Endothelial cell of umbilical vein (primary cell): ENCODE measurements at regions not wholly inside any gene's neighbourhood (a gene's known extent, or its start where the extent isn't known, plus 50 kb on each side); places are given as distances from the start of the nearest gene placed in this dataset.

Experiments used
- BruUV-seq: library from RNA; stranded (reverse); fragments of 400-500 nt; replicated peaks from 2 replicates; lab custom pipeline; 2021; lab: Mats Ljungman, UMichigan
- CTCF ChIA-PET: fragments of 300-600, 350-600 bp; sonication (Branson Sonifier 250); formaldehyde crosslinking; loops from one replicate; lab custom pipeline; 2021; ENCODE audit warnings: antibody characterized with exemption, inconsistent platforms; lab: Charles Lee
- POLR2A ChIA-PET: fragments of 300-600, 350-600 bp; sonication (Branson Sonifier 250); formaldehyde crosslinking; loops from one replicate; lab custom pipeline; 2021; ENCODE audit warnings: antibody characterized with exemption, inconsistent platforms; lab: Charles Lee
- DNase-seq: peaks from one replicate; pipeline ENCODE4 v3.0.0-alpha.2; 2011; ENCODE audit warnings: low read depth, low spot score
- FAIRE-seq: peaks from 2 replicates; lab custom pipeline; 2011; peaks lifted over from hg19 to GRCh38; lab: Jason Lieb, UNC
- H2AFZ ChIP-seq: 2 replicates; pipeline ENCODE4 v1.6.0; 2012; ENCODE audit warnings: low read depth, low read length, control low read depth, inconsistent platforms
- H3K27ac ChIP-seq: 2 replicates; pipeline ENCODE4 v1.5.1; 2011; ENCODE audit warnings: low read depth, mild to moderate bottlenecking, control low read depth, low read length, moderate library complexity; ENCODE audit not compliant: insufficient read depth
- H3K27me3 ChIP-seq, 2 experiments: 2 replicates each; pipeline versions ENCODE4 v1.6.0 to v1.6.1; 2011; ENCODE audit warnings: low read length in 2 of 2, mixed read lengths in 1 of 2; ENCODE audit not compliant: control insufficient read depth in 2 of 2, insufficient read depth in 2 of 2
- H3K36me3 ChIP-seq, 2 experiments: 2 replicates in 1 of 2; 3 replicates in 1 of 2; pipeline ENCODE4 v1.5.1; 2011; ENCODE audit warnings: low read length in 2 of 2, mild to moderate bottlenecking in 1 of 2, moderate library complexity in 1 of 2; ENCODE audit not compliant: control insufficient read depth in 2 of 2, insufficient read depth in 2 of 2; ENCODE audit errors: extremely low read depth in 1 of 2
- H3K4me1 ChIP-seq: 3 replicates; pipeline ENCODE4 v1.5.1; 2011; ENCODE audit warnings: mild to moderate bottlenecking, low read length; ENCODE audit not compliant: control insufficient read depth, insufficient read depth; ENCODE audit errors: extremely low read depth
- H3K4me2 ChIP-seq: 2 replicates; pipeline ENCODE4 v1.6.1; 2011; ENCODE audit warnings: low read length, control low read depth, mixed read lengths; ENCODE audit not compliant: insufficient read depth
- H3K4me3 ChIP-seq, 3 experiments: fragments of 200-600 bp in 1 of 3; sonication (generic), shearing (Covaris generic) in 1 of 3; replicated peaks in 1 of 3; 2 replicates each; pipeline ENCODE4 v1.5.1; 2011 to 2016; ENCODE audit warnings: control low read depth in 3 of 3, low read length in 3 of 3, mild to moderate bottlenecking in 2 of 3, inconsistent platforms in 1 of 3, low read depth in 1 of 3, moderate library complexity in 1 of 3; ENCODE audit not compliant: insufficient read depth in 1 of 3
- H3K79me2 ChIP-seq: 2 replicates; pipeline ENCODE4 v1.6.0; 2012; ENCODE audit warnings: low read length, inconsistent platforms; ENCODE audit not compliant: control insufficient read depth, insufficient read depth
- H3K9ac ChIP-seq: replicated peaks from 2 replicates; pipeline ENCODE3; 2011; ENCODE audit warnings: low read length, control low read depth; ENCODE audit not compliant: insufficient read depth; ENCODE audit errors: extremely low read depth
- H3K9me1 ChIP-seq: replicated peaks from 3 replicates; pipeline ENCODE4 v1.6.0; 2011; ENCODE audit warnings: mild to moderate bottlenecking, low read length; ENCODE audit not compliant: control insufficient read depth, insufficient read depth; ENCODE audit errors: extremely low read depth
- H3K9me3 ChIP-seq: replicated peaks from 2 replicates; pipeline ENCODE4 v1.5.1; 2012; ENCODE audit warnings: low read length, inconsistent platforms; ENCODE audit not compliant: control insufficient read depth, insufficient read depth
- H4K20me1 ChIP-seq: replicated peaks from 2 replicates; pipeline ENCODE3; 2011; ENCODE audit warnings: mild to moderate bottlenecking, low read length; ENCODE audit not compliant: control insufficient read depth, insufficient read depth; ENCODE audit errors: extremely low read depth
- EZH2 ChIP-seq: IDR thresholded peaks from 2 replicates; pipeline ENCODE4 v1.6.1; 2012; ENCODE audit warnings: borderline replicate concordance, low read depth, mild to moderate bottlenecking, moderate library complexity, low read length, inconsistent platforms; ENCODE audit not compliant: severe bottlenecking
- FOS ChIP-seq: IDR thresholded peaks from 2 replicates; pipeline ENCODE4 v1.6.1; 2011; ENCODE audit warnings: mild to moderate bottlenecking, low read length, moderate library complexity, borderline replicate concordance; ENCODE audit not compliant: insufficient read depth
- GATA2 ChIP-seq: IDR thresholded peaks from 2 replicates; pipeline ENCODE4 v1.7.0; 2011; ENCODE audit warnings: low read depth, mild to moderate bottlenecking, moderate library complexity, mixed read lengths, low read length; ENCODE audit not compliant: insufficient read length, insufficient read depth
- JUN ChIP-seq: IDR thresholded peaks from 2 replicates; pipeline ENCODE4 v1.6.1; 2011; ENCODE audit warnings: borderline replicate concordance, low read depth; ENCODE audit not compliant: insufficient read length, insufficient read depth
- MYC ChIP-seq: IDR thresholded peaks from one replicate; pipeline ENCODE4 v1.6.1; 2011; ENCODE audit warnings: mild to moderate bottlenecking, low read depth, low read length
- POLR2A ChIP-seq: IDR thresholded peaks from 2 replicates; pipeline ENCODE4 v1.6.1; 2012; ENCODE audit warnings: low read depth, mild to moderate bottlenecking, control low read depth, low read length
- POLR2AphosphoS5 ChIP-seq: IDR thresholded peaks from 2 replicates; pipeline ENCODE4 v1.6.1; 2012; ENCODE audit warnings: low read depth, mild to moderate bottlenecking, control low read depth, low read length, moderate library complexity; ENCODE audit not compliant: insufficient read depth
- dilution Hi-C: fragments of 300-500 bp; cut with MboI; formaldehyde crosslinking; loops from one replicate; pipeline ENCODE4 v1.15.0; 2019; ENCODE audit warnings: low sequenced_read_pairs; ENCODE audit not compliant: extremely low pct_ligation_motif_present
- intact Hi-C: fragments of 100-400 bp; cut with micrococcal nuclease; formaldehyde crosslinking; loops from one replicate; pipeline ENCODE4 v1.10.0; 2022
- TF ChIP-seq, protein P1 (sequence below), 2 donors: IDR thresholded peaks; 1 replicate in 1 of 2; 2 replicates in 1 of 2; pipeline ENCODE4 v1.5.1; 2011; ENCODE audit warnings: low read length in 2 of 2, mild to moderate bottlenecking in 2 of 2, moderate library complexity in 2 of 2, control low read depth in 1 of 2, inconsistent platforms in 1 of 2, low read depth in 1 of 2; ENCODE audit not compliant: insufficient read depth in 1 of 2; ENCODE audit errors: extremely low read depth in 1 of 2
- TF ChIP-seq, protein P2 (sequence below): IDR thresholded peaks from 2 replicates; pipeline ENCODE4 v1.6.1; 2011; ENCODE audit not compliant: insufficient read depth, insufficient read length

DNA sequence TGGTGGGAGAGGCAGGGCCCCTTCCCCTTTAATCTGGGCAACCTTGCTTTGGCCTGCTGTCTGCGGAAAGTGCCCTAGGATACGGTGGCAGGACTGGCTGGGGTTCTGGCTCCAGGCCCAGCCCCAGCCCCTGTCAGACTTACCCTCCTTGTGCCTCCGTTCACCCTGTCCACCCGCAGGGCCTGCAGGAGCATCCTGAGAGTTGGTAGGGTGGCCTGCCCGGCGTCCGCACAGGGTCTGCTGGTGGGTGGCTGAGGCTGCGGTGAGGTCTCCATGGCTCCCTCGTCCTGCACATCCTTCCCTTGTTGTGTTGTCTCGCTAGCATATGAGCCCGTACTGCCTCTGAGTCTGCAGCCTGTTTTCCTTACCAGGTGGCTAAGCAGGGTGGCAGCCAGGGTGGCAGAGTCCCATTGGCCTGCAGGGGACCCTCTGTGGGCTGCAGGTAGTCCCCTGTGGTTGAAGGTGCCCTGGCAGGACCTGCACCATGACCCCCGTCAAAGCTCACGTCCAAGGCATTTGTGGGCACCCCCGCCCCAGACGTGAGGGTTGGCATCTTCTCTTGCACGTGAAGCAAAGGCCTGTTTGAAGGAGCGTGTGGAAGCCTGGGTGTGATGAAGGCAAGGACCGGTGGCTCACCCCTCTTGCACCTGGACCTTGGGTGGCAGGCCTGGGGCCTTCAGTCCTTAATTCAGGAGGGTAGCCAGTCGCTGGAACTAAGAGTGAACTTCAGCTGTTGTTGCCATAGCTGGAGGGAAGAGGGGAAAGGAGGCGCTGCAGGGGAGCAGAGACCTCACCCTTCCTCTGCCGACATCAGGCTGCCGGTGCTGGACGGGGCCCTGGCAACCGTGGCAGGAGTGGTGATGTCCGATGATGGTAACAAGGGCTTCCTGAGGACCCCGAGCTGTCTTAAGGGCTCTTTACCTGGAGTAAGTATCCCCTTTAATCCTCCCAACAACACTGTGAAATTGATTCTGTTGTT is 293.7 kb downstream of the SEC14L1 start:
- Histone ChIP-seq H3K9me1 (no peaks in the 10 kb centered on the region), H3K36me3 (no peaks in the 10 kb centered on the region), H2AFZ (no peak overlapping the region), H3K4me3 (no peak overlapping the region), H4K20me1 (no peaks in the 10 kb centered on the region), H3K27ac (no peak overlapping the region), H3K27me3 (no peaks in the 10 kb centered on the region), H3K4me2 (no peak overlapping the region), H3K9me3 (no peaks in the 10 kb centered on the region), H3K4me1 (peaks cover 24% of the 10 kb centered on the region), H3K9ac (no peak overlapping the region), H3K79me2 (no peaks in the 10 kb centered on the region)
- dilution Hi-C loops (no loop called here), intact Hi-C loops (no loop called here)
- no peak for FAIRE-seq
- TF ChIP-seq FOS (no peak), POLR2AphosphoS5 (no peak), JUN (no peak), EZH2 (no peak), POLR2A (no peak), MYC (no peak), GATA2 (no peak)
- TF ChIP-seq, protein P1, sequence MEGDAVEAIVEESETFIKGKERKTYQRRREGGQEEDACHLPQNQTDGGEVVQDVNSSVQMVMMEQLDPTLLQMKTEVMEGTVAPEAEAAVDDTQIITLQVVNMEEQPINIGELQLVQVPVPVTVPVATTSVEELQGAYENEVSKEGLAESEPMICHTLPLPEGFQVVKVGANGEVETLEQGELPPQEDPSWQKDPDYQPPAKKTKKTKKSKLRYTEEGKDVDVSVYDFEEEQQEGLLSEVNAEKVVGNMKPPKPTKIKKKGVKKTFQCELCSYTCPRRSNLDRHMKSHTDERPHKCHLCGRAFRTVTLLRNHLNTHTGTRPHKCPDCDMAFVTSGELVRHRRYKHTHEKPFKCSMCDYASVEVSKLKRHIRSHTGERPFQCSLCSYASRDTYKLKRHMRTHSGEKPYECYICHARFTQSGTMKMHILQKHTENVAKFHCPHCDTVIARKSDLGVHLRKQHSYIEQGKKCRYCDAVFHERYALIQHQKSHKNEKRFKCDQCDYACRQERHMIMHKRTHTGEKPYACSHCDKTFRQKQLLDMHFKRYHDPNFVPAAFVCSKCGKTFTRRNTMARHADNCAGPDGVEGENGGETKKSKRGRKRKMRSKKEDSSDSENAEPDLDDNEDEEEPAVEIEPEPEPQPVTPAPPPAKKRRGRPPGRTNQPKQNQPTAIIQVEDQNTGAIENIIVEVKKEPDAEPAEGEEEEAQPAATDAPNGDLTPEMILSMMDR (IDR thresholded peaks at IDR 0.05; ENCODE audit: extremely low read depth in 1 of 2, insufficient read depth in 1 of 2, low read depth in 1 of 2, low read length in 2 of 2), result no peak
- TF ChIP-seq, protein P2, sequence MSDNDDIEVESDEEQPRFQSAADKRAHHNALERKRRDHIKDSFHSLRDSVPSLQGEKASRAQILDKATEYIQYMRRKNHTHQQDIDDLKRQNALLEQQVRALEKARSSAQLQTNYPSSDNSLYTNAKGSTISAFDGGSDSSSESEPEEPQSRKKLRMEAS, result no peak
- CTCF ChIA-PET, result interaction anchor here (2.3 kb wide), 1 partner anchor 34 kb away, joined by 7 read pairs; no protein-coding TSS in a partner anchor
- BruUV-seq, result no TSS peak
- POLR2A ChIA-PET, result no interaction called here
- DNase-seq, result no peak
